ENCODE measurements at regions not wholly inside any gene's neighbourhood (a gene's known extent, or its start where the extent isn't known, plus 50 kb on each side); places are given as distances from the start of the nearest gene placed in this dataset.

- H3K27me3 ChIP-seq (ENCODE audit: insufficient read depth, low read length, poor library complexity) = no peaks in the 10 kb centered on the region
- ATAC-seq (ENCODE audit: insufficient read depth, low read depth) = no peak
- TF ChIP-seq CTCF (IDR thresholded peaks at IDR 0.05; ENCODE audit: borderline replicate concordance, extremely low read depth, low read length, poor library complexity, severe bottlenecking) (no peak), EZH2 (IDR thresholded peaks at IDR 0.05; ENCODE audit: borderline replicate concordance, low read depth, low read length, severe bottlenecking) (no peak)
Measured at GRCh38 chr7:131737746-131738465, 181.5 kb upstream of the PODXL start.

GRCh38 chr7:131735101-131735500, 178.7 kb upstream of the PODXL start:
- no peak overlapping the region for H3K4me3 ChIP-seq (ENCODE audit: low read depth in 1 of 2, low read length in 2 of 2)

More at GRCh38 chr7:131737746-131738465, 181.5 kb upstream of the PODXL start:
- Histone ChIP-seq H3K9ac (ENCODE audit: low read depth, low read length) (no peak overlapping the region), H3K4me1 (ENCODE audit: insufficient read depth, low read length) (no peaks in the 10 kb centered on the region), H3K79me2 (ENCODE audit: insufficient read depth, low read length) (no peaks in the 10 kb centered on the region), H3K4me3 (ENCODE audit: low read depth in 1 of 2, low read length in 2 of 2) (no peak overlapping the region), H2AFZ (ENCODE audit: low read depth, low read length) (no peak overlapping the region), H3K9me3 (ENCODE audit: insufficient read depth, low read length, severe bottlenecking) (no peaks in the 10 kb centered on the region), H3K27ac (ENCODE audit: low read length) (no peak overlapping the region), H4K20me1 (ENCODE audit: insufficient read depth, low read length) (no peaks in the 10 kb centered on the region), H3K36me3 (ENCODE audit: insufficient read depth, low read length) (no peaks in the 10 kb centered on the region), H3K4me2 (ENCODE audit: insufficient read depth, low read length) (no peak overlapping the region)
- DNase-seq = no peak

GRCh38 chr7:131733604-131734003, 177.2 kb upstream of the PODXL start:
- TF ChIP-seq EZH2 (IDR thresholded peaks at IDR 0.05; ENCODE audit: borderline replicate concordance, low read depth, low read length, severe bottlenecking) = no peak
- no peak for TF ChIP-seq CTCF (IDR thresholded peaks at IDR 0.05; ENCODE audit: borderline replicate concordance, extremely low read depth, low read length, poor library complexity, severe bottlenecking)
- Histone ChIP-seq H3K4me2 (ENCODE audit: insufficient read depth, low read length) (no peak overlapping the region), H4K20me1 (ENCODE audit: insufficient read depth, low read length) (no peaks in the 10 kb centered on the region), H3K36me3 (ENCODE audit: insufficient read depth, low read length) (no peaks in the 10 kb centered on the region), H3K9me3 (ENCODE audit: insufficient read depth, low read length, severe bottlenecking) (no peaks in the 10 kb centered on the region), H3K79me2 (ENCODE audit: insufficient read depth, low read length) (no peaks in the 10 kb centered on the region), H3K27ac (ENCODE audit: low read length) (no peak overlapping the region), H3K27me3 (ENCODE audit: insufficient read depth, low read length, poor library complexity) (no peaks in the 10 kb centered on the region), H3K4me1 (ENCODE audit: insufficient read depth, low read length) (no peaks in the 10 kb centered on the region), H3K4me3 (ENCODE audit: low read depth in 1 of 2, low read length in 2 of 2) (no peak overlapping the region), H3K9ac (ENCODE audit: low read depth, low read length) (no peak overlapping the region), H2AFZ (ENCODE audit: low read depth, low read length) (no peak overlapping the region)
- DNase-seq (no peak), ATAC-seq (ENCODE audit: insufficient read depth, low read depth) (no peak)

More at GRCh38 chr7:131735101-131735500, 178.7 kb upstream of the PODXL start:
- Histone ChIP-seq H3K4me2 (ENCODE audit: insufficient read depth, low read length) (no peak overlapping the region), H2AFZ (ENCODE audit: low read depth, low read length) (no peak overlapping the region), H3K79me2 (ENCODE audit: insufficient read depth, low read length) (no peaks in the 10 kb centered on the region), H3K27me3 (ENCODE audit: insufficient read depth, low read length, poor library complexity) (no peaks in the 10 kb centered on the region), H3K4me1 (ENCODE audit: insufficient read depth, low read length) (no peaks in the 10 kb centered on the region), H3K27ac (ENCODE audit: low read length) (no peak overlapping the region), H4K20me1 (ENCODE audit: insufficient read depth, low read length) (no peaks in the 10 kb centered on the region), H3K36me3 (ENCODE audit: insufficient read depth, low read length) (no peaks in the 10 kb centered on the region), H3K9ac (ENCODE audit: low read depth, low read length) (no peak overlapping the region), H3K9me3 (ENCODE audit: insufficient read depth, low read length, severe bottlenecking) (no peaks in the 10 kb centered on the region)
- ATAC-seq (ENCODE audit: insufficient read depth, low read depth) (no peak), DNase-seq (no peak)
- TF ChIP-seq CTCF (IDR thresholded peaks at IDR 0.05; ENCODE audit: borderline replicate concordance, extremely low read depth, low read length, poor library complexity, severe bottlenecking) (no peak), EZH2 (IDR thresholded peaks at IDR 0.05; ENCODE audit: borderline replicate concordance, low read depth, low read length, severe bottlenecking) (no peak)
